ENCODE measurements at regions not wholly inside any gene's neighbourhood (a gene's known extent, or its start where the extent isn't known, plus 50 kb on each side); places are given as distances from the start of the nearest gene placed in this dataset.

- Histone ChIP-seq H3K27me3 (ENCODE audit: control insufficient read depth, insufficient read depth, low read length) (no peaks in the 10 kb centered on the region), H3K4me1 (ENCODE audit: control insufficient read depth, insufficient read depth, low read length) (no peaks in the 10 kb centered on the region), H3K9me3 (ENCODE audit: control insufficient read depth, insufficient read depth, low read depth, low read length) (no peaks in the 10 kb centered on the region), H3K4me3 (ENCODE audit: low read depth in 2 of 2, low read length in 2 of 2) (no peak overlapping the region), H3K27ac (ENCODE audit: low read length) (no peak overlapping the region), H3K36me3 (ENCODE audit: control insufficient read depth, insufficient read depth, low read length) (no peaks in the 10 kb centered on the region)
- ATAC-seq: no peak
- CTCF ChIA-PET: no interaction called here
- BruUV-seq (replicated peaks): no TSS peak
- no peak for DNase-seq (ENCODE audit: low read depth, low spot score)
- POLR2A ChIA-PET: no interaction called here
- in situ Hi-C loops (cut with HindIII; ENCODE audit: low pct_unique_long_range_greater_than_20kb, low sequenced_read_pairs) (no loop called here), intact Hi-C loops (cut with micrococcal nuclease; ENCODE audit: unreplicated experiment) (no loop called here)
- TF ChIP-seq CTCF (IDR thresholded peaks at IDR 0.05) (no peak), POLR2AphosphoS5 (IDR thresholded peaks at IDR 0.05; ENCODE audit: low read depth, low read length) (no peak), REST (IDR thresholded peaks at IDR 0.05; ENCODE audit: insufficient read depth in 1 of 2, low read depth in 2 of 2, low read length in 1 of 2) (no peak), TCF7L2 (IDR thresholded peaks at IDR 0.05; ENCODE audit: low read depth, low read length) (no peak), SIN3A (IDR thresholded peaks at IDR 0.05; ENCODE audit: borderline replicate concordance, insufficient read depth, low read depth, low read length) (no peak)
Measured at GRCh38 chr4:32216502-32216901, 1496.3 kb downstream of the PCDH7 start.

- no TSS peak for BruUV-seq (replicated peaks)
- intact Hi-C loops (cut with micrococcal nuclease; ENCODE audit: unreplicated experiment): no loop called here
- CTCF ChIA-PET: no interaction called here
- Histone ChIP-seq H3K4me3 (ENCODE audit: low read depth in 2 of 2, low read length in 2 of 2) (no peak overlapping the region), H3K27me3 (ENCODE audit: control insufficient read depth, insufficient read depth, low read length) (no peaks in the 10 kb centered on the region), H3K36me3 (ENCODE audit: control insufficient read depth, insufficient read depth, low read length) (no peaks in the 10 kb centered on the region), H3K27ac (ENCODE audit: low read length) (no peak overlapping the region), H3K4me1 (ENCODE audit: control insufficient read depth, insufficient read depth, low read length) (no peaks in the 10 kb centered on the region), H3K9me3 (ENCODE audit: control insufficient read depth, insufficient read depth, low read depth, low read length) (no peaks in the 10 kb centered on the region)
- DNase-seq (ENCODE audit: low read depth, low spot score): no peak
- no peak for ATAC-seq
- POLR2A ChIA-PET: no interaction called here
- TF ChIP-seq REST (IDR thresholded peaks at IDR 0.05; ENCODE audit: insufficient read depth in 1 of 2, low read depth in 2 of 2, low read length in 1 of 2) (no peak), POLR2AphosphoS5 (IDR thresholded peaks at IDR 0.05; ENCODE audit: low read depth, low read length) (no peak), SIN3A (IDR thresholded peaks at IDR 0.05; ENCODE audit: borderline replicate concordance, insufficient read depth, low read depth, low read length) (no peak), TCF7L2 (IDR thresholded peaks at IDR 0.05; ENCODE audit: low read depth, low read length) (no peak), CTCF (IDR thresholded peaks at IDR 0.05) (no peak)
- in situ Hi-C loops (cut with HindIII; ENCODE audit: low pct_unique_long_range_greater_than_20kb, low sequenced_read_pairs): no loop called here
Measured at GRCh38 chr4:32219306-32220075, 1499.3 kb downstream of the PCDH7 start.

Data from Panc1 (cell line).